GM10266 (cell line): ENCODE measurements at regions not wholly inside any gene's neighbourhood (a gene's known extent, or its start where the extent isn't known, plus 50 kb on each side); places are given as distances from the start of the nearest gene placed in this dataset.

Experiments used
- DNase-seq: peaks from one replicate; pipeline ENCODE4 v3.0.0; 2012; ENCODE audit errors: extremely low spot score
- CTCF ChIP-seq: IDR thresholded peaks from 2 replicates; pipeline ENCODE4 v1.5.1; 2012; ENCODE audit warnings: mild to moderate bottlenecking, low read depth; ENCODE audit not compliant: control insufficient read depth, insufficient read depth; ENCODE audit errors: missing control alignments

- no peak for DNase-seq
- no peak for TF ChIP-seq CTCF
Observed at GRCh38 chr5:110956280-110956912, 115.1 kb upstream of the TSLP start.

GRCh38 chr5:110956913-110957813, 114.3 kb upstream of the TSLP start:
- DNase-seq = no peak
- TF ChIP-seq CTCF = no peak

- no peak for TF ChIP-seq CTCF
- DNase-seq = no peak
Observed at GRCh38 chr5:110957934-110958333, 113.6 kb upstream of the TSLP start.

- DNase-seq = no peak
- no peak for TF ChIP-seq CTCF
Observed at GRCh38 chr5:110963495-110963894, 108.0 kb upstream of the TSLP start.

- no peak for DNase-seq
- no peak for TF ChIP-seq CTCF
Observed at GRCh38 chr5:110965773-110966581, 105.5 kb upstream of the TSLP start.

- TF ChIP-seq CTCF = no peak
- no peak for DNase-seq
Observed at GRCh38 chr5:110968246-110969005, 103.1 kb upstream of the TSLP start.
